AML-193 (cell line): ENCODE measurements at regions not wholly inside any gene's neighbourhood (a gene's known extent, or its start where the extent isn't known, plus 50 kb on each side); places are given as distances from the start of the nearest gene placed in this dataset.

ENCODE experiments used
- DNase-seq, 2 experiments: peaks; one replicate each; lab custom pipeline; 2025; lab: John Stamatoyannopoulos, UW

DNA sequence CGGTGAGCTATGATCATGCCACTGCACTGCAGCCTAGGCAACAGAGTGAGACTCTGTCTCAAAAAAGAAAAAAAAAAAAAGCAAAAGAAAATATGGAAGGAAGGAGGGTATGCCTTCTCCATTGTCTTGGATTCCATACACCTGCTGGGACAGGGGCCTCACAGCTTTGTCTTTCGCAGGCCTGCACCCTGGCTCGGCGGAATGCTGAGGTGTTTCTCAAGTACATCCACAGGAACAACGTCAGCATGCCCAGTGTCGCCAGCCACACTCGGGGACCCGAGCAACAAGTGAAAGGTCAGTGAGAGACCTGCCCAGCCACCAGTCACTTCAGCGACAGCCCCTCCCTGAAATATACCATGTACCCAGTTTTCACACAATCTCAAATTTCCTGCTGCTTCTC, 288.5 kb upstream of the UMPS start:
- no peak for DNase-seq

DNA sequence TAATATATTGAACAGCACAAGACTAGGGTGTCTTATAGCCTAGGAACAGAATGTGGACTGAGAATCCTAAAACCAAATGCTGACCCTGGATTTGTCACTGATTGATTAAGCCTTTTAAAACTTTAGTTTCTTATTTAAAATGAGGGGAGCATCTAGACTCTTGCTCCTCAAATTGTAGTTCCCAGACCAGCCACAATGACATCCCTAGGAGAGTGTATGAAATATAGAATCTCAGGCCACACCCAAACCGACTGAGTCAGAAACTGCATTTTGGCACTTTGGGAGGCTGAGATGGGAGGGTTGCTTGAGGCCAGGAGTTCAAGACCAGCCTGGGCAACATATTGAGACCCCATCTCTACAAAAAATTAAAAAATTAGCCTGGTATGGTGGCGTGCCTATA, 287.8 kb upstream of the UMPS start:
- DNase-seq, result no peak

DNA sequence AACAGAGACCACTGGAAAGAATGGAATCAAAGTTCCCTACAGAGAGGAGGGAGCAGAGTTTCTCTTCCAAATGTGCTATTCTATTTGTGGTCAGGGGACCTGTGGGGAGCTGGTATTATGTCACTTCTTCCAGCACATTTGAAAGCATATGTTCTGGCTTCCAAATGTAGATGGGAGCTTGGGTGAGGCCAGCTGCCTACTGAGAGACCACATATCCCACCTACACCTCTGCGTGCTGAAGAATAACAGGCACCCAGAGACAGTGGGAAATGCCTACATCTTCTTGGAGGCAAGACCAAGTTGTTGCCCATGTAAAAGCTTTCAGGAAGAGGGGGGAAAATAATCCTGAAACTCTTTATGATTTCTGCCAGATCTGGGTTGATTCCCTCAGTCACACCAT, 286.8 kb upstream of the UMPS start:
- DNase-seq, result no peak

DNA sequence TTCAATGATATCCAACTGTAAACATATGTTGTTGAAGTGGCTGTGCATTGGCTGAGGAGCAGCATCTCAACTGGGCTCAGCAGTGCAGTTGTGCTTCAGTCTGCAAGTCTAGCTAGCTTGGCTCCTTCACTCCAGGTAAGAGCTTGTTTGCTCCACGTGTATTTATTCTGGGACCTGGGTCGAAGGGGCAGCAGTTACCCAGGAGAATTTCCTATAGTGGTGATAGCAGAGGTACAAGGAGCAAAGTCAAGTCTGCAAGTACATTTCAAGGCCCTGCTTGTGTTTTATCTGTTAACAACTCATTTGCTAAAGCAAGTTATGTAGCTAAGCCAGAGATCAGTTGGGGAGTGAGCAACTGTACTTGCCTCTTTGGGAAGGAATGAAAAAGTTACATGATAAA, 286.2 kb upstream of the UMPS start:
- DNase-seq, result no peak

DNA sequence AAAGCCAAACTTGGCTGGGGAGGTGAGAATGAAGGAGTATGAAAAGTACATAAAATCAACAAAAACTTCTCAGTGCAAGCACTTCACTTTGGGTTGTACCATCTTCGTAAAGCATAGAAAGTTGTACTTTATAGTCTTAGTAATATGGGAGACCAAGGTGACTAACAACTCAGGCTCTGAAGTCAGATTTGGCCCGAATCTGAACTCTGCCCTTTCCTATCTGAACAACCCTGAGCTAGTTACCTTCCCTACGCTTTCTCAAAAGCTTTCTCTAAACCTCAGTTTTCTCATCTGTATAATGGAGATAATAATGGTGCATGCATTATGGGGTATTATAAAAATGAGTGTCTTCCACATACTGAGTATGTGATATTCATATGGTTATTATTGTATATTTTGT, 285.4 kb upstream of the UMPS start:
- DNase-seq, result no peak

DNA sequence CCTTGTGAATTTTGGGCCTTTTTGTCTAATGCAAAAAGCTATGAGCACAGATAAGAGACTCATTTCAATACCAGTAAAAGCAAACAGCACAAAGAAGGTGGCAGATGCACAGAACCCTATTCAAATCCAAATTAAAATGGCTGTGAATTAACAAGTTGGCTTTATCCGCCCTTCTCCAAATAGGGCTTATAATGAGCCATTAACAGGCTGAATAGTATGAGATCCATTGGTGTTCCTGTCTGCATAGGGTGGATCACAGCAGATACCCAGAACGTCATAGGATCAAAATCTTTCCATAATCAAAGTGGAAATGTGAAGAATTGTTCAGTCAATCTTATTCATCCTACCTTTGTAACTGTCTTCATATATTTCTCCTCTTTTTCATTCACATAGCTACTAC, 282.4 kb upstream of the UMPS start:
- no peak for DNase-seq

DNA sequence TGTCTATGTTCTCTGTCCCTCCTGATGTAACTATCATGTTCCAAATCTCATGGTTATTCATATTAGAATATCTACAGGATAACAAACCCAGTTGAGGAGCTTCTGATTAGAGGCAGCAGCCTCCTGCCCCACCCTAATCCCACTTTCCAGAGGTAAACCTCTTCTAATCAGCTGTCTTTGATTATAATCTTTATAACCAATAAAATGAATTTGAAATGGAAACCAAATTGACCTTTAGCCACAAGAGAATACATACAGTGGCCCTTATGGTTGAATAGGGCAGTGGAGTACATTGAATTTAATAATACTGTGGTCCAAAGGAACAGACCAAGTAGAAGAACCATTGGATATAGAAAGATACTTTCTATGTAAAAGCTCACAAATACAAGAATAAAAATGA, 281.3 kb upstream of the UMPS start:
- no peak for DNase-seq

DNA sequence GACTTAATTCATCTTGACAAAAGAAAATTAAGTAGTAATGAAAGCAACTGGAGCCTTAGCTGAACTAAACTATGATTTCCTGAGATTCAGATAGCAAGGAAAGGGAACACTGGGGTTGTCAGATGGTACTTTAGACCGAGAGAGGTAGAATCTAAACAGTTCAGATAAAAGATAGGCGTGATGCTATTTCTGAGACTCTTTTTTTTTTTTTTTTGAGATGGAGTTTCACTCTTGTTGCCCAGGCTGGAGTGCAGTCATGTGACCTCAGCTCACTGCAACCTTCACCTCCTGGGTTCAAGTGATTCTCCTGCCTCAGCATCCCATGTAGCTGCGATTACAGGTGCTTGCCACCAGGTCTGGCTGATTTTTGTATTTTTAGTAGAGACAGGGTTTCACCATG, 279.9 kb upstream of the UMPS start:
- no peak for DNase-seq

DNA sequence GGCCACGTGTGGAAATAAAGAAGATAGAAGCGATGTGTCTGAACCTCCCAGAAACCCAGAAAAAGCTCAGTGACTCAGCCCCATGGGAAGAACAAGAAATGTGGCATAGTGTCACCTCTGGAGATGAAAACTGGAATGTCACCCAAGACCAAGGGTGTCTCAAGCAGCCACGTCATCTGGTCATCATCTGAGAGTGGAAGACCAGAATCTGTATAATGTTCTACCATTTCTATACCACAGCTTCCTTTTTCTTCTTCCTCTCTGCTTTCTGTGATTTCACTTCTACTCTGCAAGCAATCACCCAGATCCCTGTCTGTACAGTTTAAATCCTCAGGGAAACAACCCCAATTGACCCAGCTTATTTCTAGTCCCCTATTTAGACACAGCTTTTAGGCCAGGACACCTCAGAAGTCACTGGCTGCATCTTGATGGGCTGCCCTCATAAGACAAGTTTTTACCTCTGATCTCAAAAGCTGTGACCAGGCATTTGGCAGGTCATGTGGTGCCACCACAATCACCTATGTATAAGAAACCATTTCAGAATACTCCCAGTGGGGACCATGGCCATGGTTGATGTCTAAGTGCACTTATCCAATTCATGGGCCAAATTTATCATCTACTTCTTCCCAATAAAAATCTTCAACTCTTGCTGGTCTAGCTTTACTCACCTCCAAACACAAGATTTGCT, 278.5 kb upstream of the UMPS start:
- DNase-seq, result no peak

DNA sequence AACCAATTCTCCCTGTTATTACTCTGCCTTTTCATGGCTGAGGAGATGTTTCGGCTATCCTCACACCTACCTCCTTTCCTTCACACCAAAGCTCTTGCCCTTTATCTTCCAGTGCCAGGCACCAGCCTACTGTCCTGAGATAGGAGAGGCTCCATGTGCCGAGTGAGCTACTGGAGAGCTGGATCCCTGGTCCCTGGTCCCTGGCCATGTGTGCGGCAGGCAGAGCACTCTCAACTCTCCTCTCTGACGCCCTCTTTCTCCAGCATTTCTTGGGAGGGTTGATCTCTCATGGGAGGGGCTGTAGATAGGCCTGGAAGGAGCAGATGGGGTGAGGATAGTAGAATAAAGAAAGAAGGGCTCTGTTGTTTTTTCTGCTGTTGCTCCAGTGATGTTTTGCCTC, 277.1 kb upstream of the UMPS start:
- DNase-seq, result no peak

DNA sequence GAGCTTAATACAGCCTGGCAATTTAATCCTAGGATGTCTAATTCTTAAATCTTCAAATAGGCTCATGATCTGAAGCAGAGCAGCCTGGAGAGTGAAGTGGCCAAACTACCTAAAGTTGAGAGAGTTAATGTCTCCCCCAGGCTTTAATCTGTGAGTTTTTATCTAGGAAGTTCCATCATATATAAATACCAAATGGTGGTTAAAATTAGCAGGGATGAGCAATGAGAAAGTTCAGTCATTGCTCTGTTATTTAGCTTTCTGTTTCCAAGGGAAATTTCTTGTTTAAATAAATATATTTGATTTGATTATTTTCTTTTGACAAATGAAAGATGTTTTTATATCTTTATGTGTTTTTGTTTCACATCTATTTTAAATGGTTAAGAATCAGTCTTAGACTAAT, 274.4 kb upstream of the UMPS start:
- no peak for DNase-seq

DNA sequence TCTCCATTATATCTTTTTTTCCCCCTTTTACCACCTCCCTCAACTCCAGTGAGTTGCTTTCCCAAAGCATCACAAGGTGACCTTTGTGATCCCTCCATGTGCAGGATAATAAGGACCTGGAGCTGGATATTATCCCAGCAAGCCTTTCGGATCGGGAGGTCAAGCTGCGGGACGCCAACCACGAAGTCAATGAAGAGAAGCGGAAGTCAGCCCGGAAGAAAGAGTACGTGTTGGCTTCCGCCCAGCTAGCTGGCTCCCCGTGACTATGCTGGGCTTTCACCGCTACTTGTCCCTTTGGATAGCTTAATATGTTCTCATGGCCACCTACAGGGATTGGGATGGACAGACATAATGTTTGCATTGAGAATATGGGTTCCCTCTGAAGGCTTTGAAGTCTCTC, 273.7 kb upstream of the UMPS start:
- no peak for DNase-seq

DNA sequence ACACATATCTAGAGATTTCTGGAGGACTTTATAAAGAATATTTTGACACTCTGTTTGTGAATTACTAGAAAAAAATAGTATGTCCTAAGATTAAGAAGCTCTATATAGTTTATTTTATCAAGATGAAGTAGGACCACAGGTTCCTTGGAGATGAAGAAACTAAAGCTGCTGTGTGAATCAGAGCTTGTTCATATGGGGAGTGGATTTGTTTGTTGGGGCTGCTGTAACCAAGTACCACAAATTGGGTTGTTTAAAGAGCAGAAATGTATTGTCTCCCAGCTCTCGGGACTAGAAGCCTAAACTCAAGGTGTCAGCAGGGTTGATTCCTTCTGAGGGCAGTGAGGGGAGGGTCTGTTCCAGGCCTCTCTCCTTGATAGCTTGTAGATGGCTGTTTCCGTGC, 270.6 kb upstream of the UMPS start:
- DNase-seq, result no peak

DNA sequence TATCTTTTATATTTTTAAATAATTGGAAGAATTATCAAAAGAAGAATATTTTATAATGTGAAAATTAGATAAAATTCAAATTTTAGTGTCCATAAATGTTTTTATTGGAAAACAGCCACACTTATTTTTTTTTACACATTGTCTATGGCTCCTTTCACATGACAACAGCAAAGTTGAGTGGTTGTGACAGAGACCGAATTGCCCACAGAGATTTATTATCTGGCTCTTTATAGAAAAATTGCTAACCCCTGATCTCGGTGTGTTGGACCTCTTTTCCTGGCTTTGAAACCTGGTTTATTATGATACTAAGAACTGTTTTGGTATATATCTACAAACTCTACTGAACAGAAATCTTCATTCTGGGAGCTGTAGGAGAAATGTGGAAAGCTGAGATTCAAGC, 269.1 kb upstream of the UMPS start:
- no peak for DNase-seq

DNA sequence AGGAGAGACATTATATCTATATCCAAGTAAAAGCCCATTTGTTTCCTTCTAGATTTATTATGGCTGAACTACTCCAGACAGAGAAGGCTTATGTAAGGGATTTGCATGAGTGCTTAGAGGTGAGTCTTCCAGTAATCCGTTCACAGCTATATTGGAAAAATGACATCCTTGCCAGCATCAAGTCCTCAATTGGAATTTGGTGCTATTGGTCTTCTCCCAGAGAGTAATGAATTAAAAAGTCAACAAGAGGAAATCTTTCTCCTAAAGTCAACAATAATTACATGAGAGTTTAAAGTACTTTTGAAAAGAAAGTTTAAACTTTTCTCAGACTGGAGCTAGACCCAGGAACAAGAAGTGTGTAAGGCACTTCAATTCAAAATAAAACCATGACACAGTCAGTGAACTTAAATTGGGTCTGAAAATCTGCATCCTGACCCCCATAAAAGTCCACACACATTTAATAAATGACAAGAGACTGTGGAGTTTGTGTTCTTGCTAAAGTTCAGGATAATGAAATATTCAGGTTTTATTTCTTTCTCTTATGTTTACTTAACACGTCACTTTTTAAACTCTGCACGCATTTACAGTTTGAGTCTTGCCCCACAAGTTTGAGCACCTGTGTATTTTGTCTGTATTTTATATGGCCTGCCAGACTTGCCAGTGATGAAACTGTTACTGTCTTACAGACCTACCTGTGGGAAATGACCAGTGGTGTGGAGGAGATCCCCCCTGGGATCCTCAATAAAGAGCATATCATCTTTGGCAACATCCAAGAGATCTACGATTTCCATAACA, 268.2 kb upstream of the UMPS start:
- no peak for DNase-seq

DNA sequence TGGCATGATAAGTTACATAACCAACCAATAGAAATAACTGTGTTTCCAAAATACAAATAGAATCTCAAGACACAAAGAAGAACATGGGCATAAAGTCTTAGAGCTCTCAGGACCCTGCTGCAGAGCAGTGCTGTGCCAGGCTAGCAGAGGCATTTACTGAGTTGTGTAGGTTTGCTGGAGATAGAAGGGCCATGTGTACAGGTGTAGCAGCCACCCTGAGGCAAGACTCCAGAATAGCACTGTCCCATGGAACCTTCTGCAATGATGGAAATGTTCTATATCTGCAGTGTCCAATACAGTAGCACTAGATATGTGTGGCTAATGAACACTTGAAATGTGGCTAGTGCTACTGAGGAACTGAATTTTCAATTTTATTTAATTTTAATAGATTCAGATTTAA, 267.0 kb upstream of the UMPS start:
- no peak for DNase-seq

DNA sequence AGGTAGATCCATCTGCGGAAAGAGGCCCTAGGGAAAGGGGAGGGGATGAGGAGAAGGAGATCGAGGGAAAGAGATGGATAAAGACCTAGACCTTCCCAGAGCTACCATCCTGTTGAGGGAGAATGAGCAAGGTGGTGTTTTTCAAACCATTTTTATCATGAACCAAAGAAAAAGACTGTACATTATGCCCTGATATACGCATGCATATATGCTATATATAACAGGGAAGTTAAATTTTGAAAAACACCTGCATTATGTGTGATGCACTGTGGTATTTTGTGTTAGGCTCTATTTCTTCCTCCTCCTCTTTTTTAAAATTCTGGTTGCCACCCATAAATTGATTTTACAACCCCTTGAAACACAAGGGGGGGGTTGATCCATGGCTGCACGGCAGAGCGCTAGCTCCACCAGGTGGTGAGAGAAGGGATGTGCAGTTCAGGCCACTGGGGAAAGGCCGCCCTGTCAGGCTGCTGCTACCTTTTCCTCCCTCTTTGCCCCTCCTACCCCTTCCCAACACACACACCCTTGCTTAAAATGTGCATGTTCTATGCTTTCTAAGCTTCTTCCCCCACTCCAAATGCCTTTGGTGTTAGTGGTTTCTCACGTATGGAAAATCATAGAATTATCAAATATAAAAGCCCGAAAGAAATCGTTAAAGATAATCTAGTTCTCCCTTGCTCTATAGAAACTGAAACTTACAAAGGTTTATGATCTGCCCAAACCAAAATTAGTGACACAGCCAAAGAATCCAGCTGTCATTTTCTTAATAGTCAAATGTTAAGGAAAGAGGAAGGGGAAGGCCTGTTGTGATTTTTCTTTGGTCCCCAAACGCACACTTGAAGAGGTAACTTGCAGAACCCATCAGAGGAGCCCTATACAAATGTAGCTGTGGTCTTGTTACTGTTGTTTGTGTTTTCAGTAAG, 262.0 kb upstream of the UMPS start:
- peak; percentile 16 to 58 for DNase-seq

DNA sequence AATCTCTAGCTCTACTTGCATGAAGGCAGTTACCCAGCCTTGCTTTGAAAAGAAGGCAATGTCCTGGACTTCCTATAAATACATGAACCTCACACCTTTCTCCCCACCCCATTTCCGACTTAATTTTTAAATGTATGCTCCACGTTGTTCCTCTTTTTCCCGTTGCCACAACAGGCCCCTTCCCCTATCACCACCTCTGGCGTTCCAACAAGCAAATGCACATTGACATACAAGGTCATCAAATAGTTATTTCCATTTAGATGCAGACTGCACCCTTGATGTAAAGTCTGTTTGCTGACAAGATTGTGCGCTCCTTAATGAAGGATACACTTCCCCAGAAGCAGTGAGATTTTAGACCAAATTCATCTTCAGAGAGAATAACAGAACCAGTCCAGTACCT, 260.7 kb upstream of the UMPS start:
- no peak for DNase-seq

DNA sequence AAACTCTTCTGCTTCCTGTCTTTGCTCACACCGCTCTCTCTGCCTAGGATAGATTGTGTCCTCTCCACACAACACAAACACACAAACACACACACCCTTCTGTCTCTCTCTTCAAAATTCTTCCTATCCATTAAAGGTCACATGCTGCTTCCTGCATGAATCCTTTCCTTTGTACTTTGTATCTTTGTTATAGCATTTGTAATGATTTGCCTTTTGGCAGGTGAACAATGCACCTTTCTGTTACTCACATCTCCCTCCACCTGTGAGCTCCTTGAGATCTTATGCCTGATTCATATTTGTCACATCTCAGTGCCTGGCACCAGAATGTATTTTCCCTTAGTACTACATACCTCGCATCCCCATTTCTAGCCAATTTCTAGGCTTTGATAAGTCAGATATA, 251.4 kb upstream of the UMPS start:
- DNase-seq, result no peak

DNA sequence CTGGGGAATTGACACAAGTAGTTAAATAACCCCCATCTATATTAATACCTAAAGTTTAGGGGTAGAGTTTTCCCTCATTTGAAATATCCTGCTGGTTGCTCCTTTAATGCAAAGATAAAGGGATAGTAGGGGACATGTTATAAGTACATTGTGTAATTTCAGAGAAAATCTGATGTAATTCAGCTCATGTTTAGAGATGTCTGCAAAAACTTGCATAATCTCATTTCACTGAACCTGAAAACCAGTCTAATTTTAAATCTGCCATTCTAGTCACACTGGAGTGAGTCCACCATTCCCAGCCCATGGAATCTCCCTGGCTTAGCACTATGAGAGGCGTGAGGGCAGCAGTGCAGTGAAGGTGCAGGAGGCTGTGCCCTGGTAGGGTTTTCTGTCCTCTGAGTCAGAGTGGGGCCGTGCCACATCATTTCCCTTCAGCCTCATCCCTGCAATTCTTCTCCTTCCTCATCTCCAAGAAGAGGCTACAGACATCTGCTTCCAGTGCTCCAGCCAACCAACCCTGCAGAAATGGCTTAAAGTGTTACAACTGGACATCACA, 246.3 kb upstream of the UMPS start:
- no peak for DNase-seq

DNA sequence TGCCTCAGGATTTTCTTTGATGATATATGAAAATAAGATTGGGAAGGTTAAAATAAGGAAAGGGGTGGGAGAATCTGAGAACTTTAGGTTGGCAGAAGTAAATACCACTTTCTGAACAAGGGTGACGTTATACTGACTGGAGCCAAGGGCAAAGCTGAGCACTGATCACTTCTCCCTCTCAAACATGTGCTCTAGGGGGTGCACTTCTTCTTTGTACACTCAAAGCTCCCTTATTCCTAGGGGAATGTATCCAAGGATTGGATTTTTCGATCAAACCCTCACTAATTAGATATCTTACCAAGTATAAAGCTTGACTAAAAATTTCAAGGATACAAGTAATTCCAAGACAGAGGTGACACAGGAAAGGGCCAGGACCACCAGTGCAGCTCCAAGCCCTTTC, 243.9 kb upstream of the UMPS start:
- no peak for DNase-seq

DNA sequence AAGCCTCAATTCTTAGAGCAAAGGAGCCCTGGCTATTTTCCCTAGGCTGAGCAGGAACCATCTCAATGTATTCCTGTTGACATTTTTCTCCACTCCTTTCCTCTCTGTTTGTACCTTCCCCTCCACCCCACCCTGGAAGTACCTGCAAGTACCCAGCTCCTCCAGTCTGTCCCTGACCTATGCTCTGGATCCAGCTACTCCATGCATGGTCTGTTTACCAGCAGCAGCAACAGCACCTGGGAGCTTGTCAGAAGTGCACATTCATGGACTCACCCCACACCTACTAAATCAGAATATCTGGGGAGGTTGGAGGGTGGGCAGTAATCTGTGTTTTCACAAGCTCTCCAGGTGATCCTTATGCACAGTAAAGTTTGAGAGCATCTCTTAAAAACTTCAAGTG, 240.7 kb upstream of the UMPS start:
- no peak for DNase-seq

DNA sequence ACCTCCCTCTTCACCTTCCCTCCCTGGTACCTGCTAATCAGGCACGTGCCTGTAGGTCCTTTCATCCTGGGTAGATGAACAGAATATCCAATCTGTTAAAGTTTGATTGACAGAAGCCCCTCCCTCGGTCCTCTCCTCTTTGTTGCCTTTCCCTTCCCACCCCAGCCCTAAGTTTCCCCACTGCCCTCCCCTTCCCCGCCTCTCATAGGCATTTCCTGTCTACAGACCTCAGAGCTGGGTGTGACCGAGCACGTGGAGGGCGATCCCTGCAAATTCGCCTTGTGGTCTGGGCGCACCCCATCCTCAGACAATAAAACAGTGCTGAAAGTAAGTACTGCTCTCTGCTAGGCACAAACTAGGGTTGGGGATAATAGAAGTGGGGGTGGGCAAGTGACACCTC, 239.2 kb upstream of the UMPS start:
- DNase-seq, result no peak
